Keratinocyte (primary cell): ENCODE measurements at regions not wholly inside any gene's neighbourhood (a gene's known extent, or its start where the extent isn't known, plus 50 kb on each side); places are given as distances from the start of the nearest gene placed in this dataset.

Experiments
- DNase-seq: peaks from one replicate; pipeline ENCODE4 v3.0.0-alpha.2; 2011; ENCODE audit warnings: low read depth, missing footprints, low spot score
- FAIRE-seq: peaks from 2 replicates; lab custom pipeline; 2011; peaks lifted over from hg19 to GRCh38; lab: Jason Lieb, UNC
- H2AFZ ChIP-seq: 2 replicates; pipeline ENCODE4 v1.6.0; 2012; ENCODE audit warnings: low read length, control low read depth, inconsistent platforms; ENCODE audit not compliant: control insufficient read depth
- H3K27ac ChIP-seq: 2 replicates; pipeline ENCODE4 v1.5.1; 2011; ENCODE audit warnings: low read length; ENCODE audit not compliant: control insufficient read depth, insufficient read depth
- H3K27me3 ChIP-seq: 3 replicates; pipeline ENCODE4 v1.6.0; 2011; ENCODE audit warnings: low read length; ENCODE audit not compliant: control insufficient read depth, insufficient read depth; ENCODE audit errors: extremely low read depth
- H3K36me3 ChIP-seq, 2 experiments: 2 replicates in 1 of 2; 3 replicates in 1 of 2; pipeline ENCODE4 v1.5.1; 2011; ENCODE audit warnings: low read length in 2 of 2, mild to moderate bottlenecking in 1 of 2; ENCODE audit not compliant: control insufficient read depth in 2 of 2, insufficient read depth in 2 of 2; ENCODE audit errors: extremely low read depth in 1 of 2
- H3K4me1 ChIP-seq: 3 replicates; pipeline ENCODE4 v1.5.1; 2011; ENCODE audit warnings: low read length; ENCODE audit not compliant: control insufficient read depth, insufficient read depth; ENCODE audit errors: extremely low read depth
- H3K4me2 ChIP-seq: 3 replicates; pipeline ENCODE4 v1.6.0; 2011; ENCODE audit warnings: low read depth, low read length; ENCODE audit not compliant: control insufficient read depth, insufficient read depth; ENCODE audit errors: extremely low read depth
- H3K4me3 ChIP-seq, 3 experiments: fragments of 200-600 bp in 1 of 3; sonication (generic) in 1 of 3; 2 replicates in 2 of 3; 3 replicates in 1 of 3; pipeline ENCODE4 v1.5.1; 2011 to 2016; ENCODE audit warnings: low read length in 3 of 3, mild to moderate bottlenecking in 3 of 3, control low read depth in 2 of 3, inconsistent platforms in 1 of 3, low read depth in 1 of 3, mixed read lengths in 1 of 3, mixed run types in 1 of 3, moderate library complexity in 1 of 3; ENCODE audit not compliant: control insufficient read depth in 2 of 3, insufficient read depth in 2 of 3; ENCODE audit errors: extremely low read depth in 1 of 3
- H3K79me2 ChIP-seq: 2 replicates; pipeline ENCODE4 v1.6.0; 2012; ENCODE audit warnings: low read length; ENCODE audit not compliant: control insufficient read depth, insufficient read depth
- H3K9ac ChIP-seq: 3 replicates; pipeline ENCODE4 v1.6.0; 2011; ENCODE audit warnings: low read length; ENCODE audit not compliant: control insufficient read depth, insufficient read depth; ENCODE audit errors: extremely low read depth
- H3K9me1 ChIP-seq: 3 replicates; pipeline ENCODE4 v1.6.0; 2011; ENCODE audit warnings: low read length; ENCODE audit not compliant: control insufficient read depth, insufficient read depth; ENCODE audit errors: extremely low read depth
- H3K9me3 ChIP-seq: 2 replicates; pipeline ENCODE4 v1.5.1; 2012; ENCODE audit warnings: low read depth, low read length; ENCODE audit not compliant: control insufficient read depth
- H4K20me1 ChIP-seq: 3 replicates; pipeline ENCODE4 v1.6.0; 2011; ENCODE audit warnings: low read length; ENCODE audit not compliant: control insufficient read depth, insufficient read depth; ENCODE audit errors: extremely low read depth
- EZH2 ChIP-seq: IDR thresholded peaks from one replicate; pipeline ENCODE4 v1.6.1; 2012; ENCODE audit warnings: inconsistent platforms, mild to moderate bottlenecking, low read length, moderate library complexity
- dilution Hi-C: fragments of 300-500 bp; cut with MboI; formaldehyde crosslinking; loops from one replicate; pipeline ENCODE4 v1.7.0; 2020; ENCODE audit warnings: low sequenced_read_pairs; ENCODE audit not compliant: extremely low pct_ligation_motif_present
- TF ChIP-seq, protein P1 (sequence below), 3 experiments: IDR thresholded peaks in 1 of 3; conservative IDR thresholded peaks in 1 of 3; optimal IDR thresholded peaks in 1 of 3; 2 replicates in 2 of 3; 3 replicates in 1 of 3; pipeline versions ENCODE3 to v1.5.1; 2011; ENCODE audit warnings: low read length in 3 of 3, mild to moderate bottlenecking in 3 of 3, moderate library complexity in 2 of 3, control low read depth in 1 of 3, inconsistent platforms in 1 of 3; ENCODE audit not compliant: insufficient read depth in 2 of 3; ENCODE audit errors: extremely low read depth in 1 of 3

DNA sequence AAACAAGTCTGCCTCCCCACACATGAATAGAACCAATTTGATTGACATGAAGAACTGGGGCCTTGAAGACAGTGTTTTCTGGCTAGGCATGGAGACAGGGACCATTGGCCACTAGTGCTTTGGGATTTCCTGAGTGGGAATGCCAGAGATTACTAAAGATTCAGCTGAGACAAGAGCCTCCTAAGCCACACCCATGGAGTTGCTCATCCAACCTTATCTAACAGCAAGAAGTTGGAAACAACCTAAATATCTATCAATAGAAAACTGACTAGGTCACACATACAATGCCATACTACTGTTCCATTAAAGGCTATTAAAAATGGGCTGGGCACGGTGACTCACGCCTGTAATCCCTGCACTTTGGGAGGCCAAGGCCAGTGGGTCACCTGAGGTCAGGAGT, 184.1 kb downstream of the ZBTB18 start:
- Histone ChIP-seq H4K20me1 (no peaks in the 10 kb centered on the region), H3K27me3 (no peaks in the 10 kb centered on the region), H3K4me3 (no peak overlapping the region), H3K36me3 (no peaks in the 10 kb centered on the region), H2AFZ (no peak overlapping the region), H3K9me1 (no peaks in the 10 kb centered on the region), H3K9ac (no peak overlapping the region), H3K79me2 (no peaks in the 10 kb centered on the region), H3K4me1 (peaks cover 27% of the 10 kb centered on the region), H3K4me2 (no peak overlapping the region), H3K27ac (no peak overlapping the region), H3K9me3 (no peaks in the 10 kb centered on the region)
- no peak for TF ChIP-seq EZH2
- TF ChIP-seq, protein P1, sequence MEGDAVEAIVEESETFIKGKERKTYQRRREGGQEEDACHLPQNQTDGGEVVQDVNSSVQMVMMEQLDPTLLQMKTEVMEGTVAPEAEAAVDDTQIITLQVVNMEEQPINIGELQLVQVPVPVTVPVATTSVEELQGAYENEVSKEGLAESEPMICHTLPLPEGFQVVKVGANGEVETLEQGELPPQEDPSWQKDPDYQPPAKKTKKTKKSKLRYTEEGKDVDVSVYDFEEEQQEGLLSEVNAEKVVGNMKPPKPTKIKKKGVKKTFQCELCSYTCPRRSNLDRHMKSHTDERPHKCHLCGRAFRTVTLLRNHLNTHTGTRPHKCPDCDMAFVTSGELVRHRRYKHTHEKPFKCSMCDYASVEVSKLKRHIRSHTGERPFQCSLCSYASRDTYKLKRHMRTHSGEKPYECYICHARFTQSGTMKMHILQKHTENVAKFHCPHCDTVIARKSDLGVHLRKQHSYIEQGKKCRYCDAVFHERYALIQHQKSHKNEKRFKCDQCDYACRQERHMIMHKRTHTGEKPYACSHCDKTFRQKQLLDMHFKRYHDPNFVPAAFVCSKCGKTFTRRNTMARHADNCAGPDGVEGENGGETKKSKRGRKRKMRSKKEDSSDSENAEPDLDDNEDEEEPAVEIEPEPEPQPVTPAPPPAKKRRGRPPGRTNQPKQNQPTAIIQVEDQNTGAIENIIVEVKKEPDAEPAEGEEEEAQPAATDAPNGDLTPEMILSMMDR (optimal IDR thresholded peaks at IDR 0.05 in 1 of 3, IDR thresholded peaks at IDR 0.05 in 1 of 3, conservative IDR thresholded peaks at IDR 0.05 in 1 of 3; ENCODE audit: extremely low read depth in 1 of 3, insufficient read depth in 2 of 3, low read length in 3 of 3), result no peak
- DNase-seq, result no peak
- dilution Hi-C loops, result no loop called here
- no peak for FAIRE-seq

DNA sequence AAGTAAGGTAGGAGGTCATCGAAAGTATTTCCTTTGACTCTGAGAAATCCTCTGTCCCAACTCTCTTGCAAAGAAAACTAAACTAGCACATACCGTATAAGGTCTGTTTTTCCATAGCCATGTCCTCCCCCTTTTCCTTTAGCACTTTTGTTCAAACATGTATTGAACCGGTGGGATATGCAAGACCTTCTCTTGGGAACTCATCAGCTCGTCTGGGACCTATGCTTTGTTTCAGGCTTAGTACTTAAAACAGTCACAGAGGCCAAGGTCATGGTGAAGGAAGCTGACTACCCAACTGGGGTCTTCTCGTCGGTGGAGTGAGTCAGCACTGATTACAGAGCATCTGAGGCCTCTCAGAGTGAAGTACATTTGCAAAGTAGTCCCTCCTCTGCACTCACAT, 185.0 kb downstream of the ZBTB18 start:
- dilution Hi-C loops, result no loop called here
- Histone ChIP-seq H4K20me1 (no peaks in the 10 kb centered on the region), H3K9me3 (no peaks in the 10 kb centered on the region), H3K27ac (no peak overlapping the region), H3K4me1 (peaks cover 27% of the 10 kb centered on the region), H3K79me2 (no peaks in the 10 kb centered on the region), H3K4me2 (no peak overlapping the region), H3K27me3 (no peaks in the 10 kb centered on the region), H3K9ac (no peak overlapping the region), H3K4me3 (no peak overlapping the region), H3K36me3 (no peaks in the 10 kb centered on the region), H2AFZ (no peak overlapping the region), H3K9me1 (no peaks in the 10 kb centered on the region)
- DNase-seq (no peak), FAIRE-seq (no peak)
- TF ChIP-seq, protein P1 (optimal IDR thresholded peaks at IDR 0.05 in 1 of 3, IDR thresholded peaks at IDR 0.05 in 1 of 3, conservative IDR thresholded peaks at IDR 0.05 in 1 of 3; ENCODE audit: extremely low read depth in 1 of 3, insufficient read depth in 2 of 3, low read length in 3 of 3), result no peak
- no peak for TF ChIP-seq EZH2
